Neural cell (in vitro differentiated cells): ENCODE measurements at regions not wholly inside any gene's neighbourhood (a gene's known extent, or its start where the extent isn't known, plus 50 kb on each side); places are given as distances from the start of the nearest gene placed in this dataset.

Source experiments
- H2AFZ ChIP-seq: fragments of 200-600, 300-800 bp; sonication (generic), shearing (Covaris generic); 2 replicates; pipeline ENCODE4 v1.6.0; 2014; ENCODE audit warnings: low read depth, mild to moderate bottlenecking, antibody characterized with exemption, low read length, moderate library complexity
- H3F3A ChIP-seq: fragments of 200-600 bp; shearing (Covaris generic); 2 replicates; pipeline ENCODE4 v1.6.1; 2016; ENCODE audit warnings: mild to moderate bottlenecking, moderate library complexity, mixed read lengths, antibody characterized with exemption, low read length; ENCODE audit not compliant: insufficient read depth, poor library complexity, severe bottlenecking
- H3K27ac ChIP-seq: fragments of 200-600, 300-800 bp; sonication (generic), shearing (Covaris generic); 2 replicates; pipeline ENCODE4 v1.5.1; 2014; ENCODE audit warnings: mild to moderate bottlenecking, low read length, moderate library complexity
- H3K27me3 ChIP-seq: fragments of 300-800, 200-600 bp; sonication (generic), shearing (Covaris generic); 2 replicates; pipeline ENCODE4 v1.6.0; 2014; ENCODE audit warnings: mild to moderate bottlenecking, low read depth, low read length, moderate library complexity; ENCODE audit not compliant: insufficient read depth
- H3K36me3 ChIP-seq: fragments of 300-800, 200-600 bp; sonication (generic), shearing (Covaris generic); 2 replicates; pipeline ENCODE4 v1.5.1; 2014; ENCODE audit warnings: mild to moderate bottlenecking, antibody characterized with exemption, low read length, moderate library complexity; ENCODE audit not compliant: insufficient read depth
- H3K4me2 ChIP-seq: fragments of 300-800, 200-600 bp; sonication (generic), shearing (Covaris generic); 2 replicates; pipeline ENCODE4 v1.6.0; 2014; ENCODE audit warnings: mild to moderate bottlenecking, low read length
- H3K4me3 ChIP-seq: fragments of 300-800, 200-600 bp; sonication (generic), shearing (Covaris generic); 2 replicates; pipeline ENCODE4 v1.5.1; 2014; ENCODE audit warnings: mild to moderate bottlenecking, low read length, moderate library complexity
- H3K79me2 ChIP-seq: fragments of 200-600 bp; shearing (Covaris generic); replicated peaks from 2 replicates; pipeline ENCODE4 v1.6.0; 2014; ENCODE audit warnings: mild to moderate bottlenecking, low read length, moderate library complexity; ENCODE audit not compliant: insufficient read depth
- H3K9ac ChIP-seq: fragments of 300-800, 200-600 bp; sonication (generic), shearing (Covaris generic); 2 replicates; pipeline ENCODE4 v1.6.1; 2016; ENCODE audit warnings: mild to moderate bottlenecking, low read length, mixed read lengths
- H3K9me2 ChIP-seq: fragments of 200-600 bp; shearing (Covaris generic); 2 replicates; pipeline ENCODE4 v1.6.1; 2016; ENCODE audit warnings: mild to moderate bottlenecking, low read length, mixed read lengths; ENCODE audit not compliant: insufficient read depth
- H3K9me3 ChIP-seq: fragments of 200-600, 300-800 bp; sonication (generic), shearing (Covaris generic); 2 replicates; pipeline ENCODE4 v1.6.1; 2016; ENCODE audit warnings: mild to moderate bottlenecking, mixed run types, low read length, moderate library complexity, mixed read lengths
- H4K20me1 ChIP-seq: fragments of 200-600 bp; shearing (Covaris generic); 2 replicates; pipeline ENCODE4 v1.6.1; 2016; ENCODE audit warnings: mild to moderate bottlenecking, mixed run types; ENCODE audit not compliant: insufficient read depth
- EP300 ChIP-seq: fragments of 450-650 bp; conservative IDR thresholded peaks from 2 replicates; pipeline ENCODE4 v1.6.1; 2014; ENCODE audit warnings: antibody characterized with exemption, mild to moderate bottlenecking, moderate library complexity; ENCODE audit not compliant: poor library complexity, severe bottlenecking
- EZH2 ChIP-seq: fragments of 200-600, 300-800 bp; shearing (Covaris generic), sonication (generic); IDR thresholded peaks from 2 replicates; pipeline ENCODE4 v1.6.1; 2014; ENCODE audit warnings: antibody characterized with exemption, low read length, borderline replicate concordance, mild to moderate bottlenecking; ENCODE audit not compliant: insufficient read depth, poor library complexity, severe bottlenecking
- MXI1 ChIP-seq: fragments of 450-650 bp; conservative IDR thresholded peaks from 2 replicates; pipeline ENCODE4 v1.6.1; 2014; ENCODE audit warnings: antibody characterized with exemption, mild to moderate bottlenecking; ENCODE audit not compliant: poor library complexity, severe bottlenecking
- POLR2AphosphoS5 ChIP-seq: IDR thresholded peaks from 2 replicates; pipeline ENCODE4 v1.6.1; 2012
- RAD21 ChIP-seq: fragments of 450-650 bp; conservative IDR thresholded peaks from 2 replicates; pipeline ENCODE4 v1.6.1; 2014; ENCODE audit warnings: antibody characterized with exemption, mild to moderate bottlenecking, moderate library complexity
- SMC3 ChIP-seq: fragments of 450-650 bp; conservative IDR thresholded peaks from 2 replicates; pipeline ENCODE4 v1.6.1; 2014; ENCODE audit warnings: antibody characterized with exemption, mild to moderate bottlenecking, moderate library complexity; ENCODE audit not compliant: poor library complexity
- TAF1 ChIP-seq: IDR thresholded peaks from 2 replicates; pipeline ENCODE4 v1.6.1; 2012; ENCODE audit warnings: low read depth
- TF ChIP-seq, protein P1 (sequence below): IDR thresholded peaks from 2 replicates; pipeline ENCODE4 v1.6.1; 2012; ENCODE audit warnings: borderline replicate concordance
- TF ChIP-seq, protein P2 (sequence below): fragments of 450-650 bp; IDR thresholded peaks from 2 replicates; pipeline ENCODE4 v1.5.1; 2014; ENCODE audit warnings: antibody characterized with exemption, mild to moderate bottlenecking, moderate library complexity; ENCODE audit not compliant: poor library complexity, severe bottlenecking

- Histone ChIP-seq H3K9me3 (no peaks in the 10 kb centered on the region), H3K27me3 (no peaks in the 10 kb centered on the region), H3F3A (no peaks in the 10 kb centered on the region), H3K9me2 (no peaks in the 10 kb centered on the region), H3K36me3 (no peaks in the 10 kb centered on the region), H3K79me2 (no peaks in the 10 kb centered on the region), H3K4me3 (no peak overlapping the region), H4K20me1 (no peaks in the 10 kb centered on the region), H3K27ac (no peak overlapping the region), H2AFZ (no peak overlapping the region), H3K9ac (no peak overlapping the region), H3K4me2 (no peak overlapping the region)
- TF ChIP-seq SMC3 (no peak), RAD21 (no peak), POLR2AphosphoS5 (no peak), TAF1 (no peak), MXI1 (no peak)
- TF ChIP-seq, protein P1, sequence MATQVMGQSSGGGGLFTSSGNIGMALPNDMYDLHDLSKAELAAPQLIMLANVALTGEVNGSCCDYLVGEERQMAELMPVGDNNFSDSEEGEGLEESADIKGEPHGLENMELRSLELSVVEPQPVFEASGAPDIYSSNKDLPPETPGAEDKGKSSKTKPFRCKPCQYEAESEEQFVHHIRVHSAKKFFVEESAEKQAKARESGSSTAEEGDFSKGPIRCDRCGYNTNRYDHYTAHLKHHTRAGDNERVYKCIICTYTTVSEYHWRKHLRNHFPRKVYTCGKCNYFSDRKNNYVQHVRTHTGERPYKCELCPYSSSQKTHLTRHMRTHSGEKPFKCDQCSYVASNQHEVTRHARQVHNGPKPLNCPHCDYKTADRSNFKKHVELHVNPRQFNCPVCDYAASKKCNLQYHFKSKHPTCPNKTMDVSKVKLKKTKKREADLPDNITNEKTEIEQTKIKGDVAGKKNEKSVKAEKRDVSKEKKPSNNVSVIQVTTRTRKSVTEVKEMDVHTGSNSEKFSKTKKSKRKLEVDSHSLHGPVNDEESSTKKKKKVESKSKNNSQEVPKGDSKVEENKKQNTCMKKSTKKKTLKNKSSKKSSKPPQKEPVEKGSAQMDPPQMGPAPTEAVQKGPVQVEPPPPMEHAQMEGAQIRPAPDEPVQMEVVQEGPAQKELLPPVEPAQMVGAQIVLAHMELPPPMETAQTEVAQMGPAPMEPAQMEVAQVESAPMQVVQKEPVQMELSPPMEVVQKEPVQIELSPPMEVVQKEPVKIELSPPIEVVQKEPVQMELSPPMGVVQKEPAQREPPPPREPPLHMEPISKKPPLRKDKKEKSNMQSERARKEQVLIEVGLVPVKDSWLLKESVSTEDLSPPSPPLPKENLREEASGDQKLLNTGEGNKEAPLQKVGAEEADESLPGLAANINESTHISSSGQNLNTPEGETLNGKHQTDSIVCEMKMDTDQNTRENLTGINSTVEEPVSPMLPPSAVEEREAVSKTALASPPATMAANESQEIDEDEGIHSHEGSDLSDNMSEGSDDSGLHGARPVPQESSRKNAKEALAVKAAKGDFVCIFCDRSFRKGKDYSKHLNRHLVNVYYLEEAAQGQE: no peak
Observed at GRCh38 chr12:91630083-91630482, 447.5 kb upstream of the DCN start.

DNA sequence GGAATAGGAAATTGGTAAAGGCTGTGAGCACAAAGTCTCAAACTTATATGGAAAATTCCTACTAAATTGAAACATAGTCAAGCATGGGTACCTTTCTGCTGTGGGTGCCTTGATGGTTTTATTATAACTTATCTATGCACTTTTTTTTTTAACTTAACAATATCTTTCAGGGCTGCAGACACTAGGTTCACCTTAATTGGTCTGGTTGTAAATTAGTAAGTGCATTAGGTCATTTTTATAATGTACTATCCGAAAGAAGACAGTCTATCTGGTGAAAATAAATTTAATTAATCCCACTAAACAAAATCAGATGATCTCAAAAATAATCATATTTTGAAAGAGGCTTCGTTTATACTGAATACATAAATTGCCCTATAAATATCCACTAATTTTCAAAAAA, 446.8 kb upstream of the DCN start:
- Histone ChIP-seq H3K36me3 (no peaks in the 10 kb centered on the region), H3K27ac (no peak overlapping the region), H3K4me3 (no peak overlapping the region), H3K9me3 (no peaks in the 10 kb centered on the region), H4K20me1 (no peaks in the 10 kb centered on the region), H3F3A (no peaks in the 10 kb centered on the region), H3K4me2 (no peak overlapping the region), H3K9ac (no peak overlapping the region), H2AFZ (no peak overlapping the region), H3K27me3 (no peaks in the 10 kb centered on the region), H3K9me2 (no peaks in the 10 kb centered on the region), H3K79me2 (no peaks in the 10 kb centered on the region)
- TF ChIP-seq, protein P2, sequence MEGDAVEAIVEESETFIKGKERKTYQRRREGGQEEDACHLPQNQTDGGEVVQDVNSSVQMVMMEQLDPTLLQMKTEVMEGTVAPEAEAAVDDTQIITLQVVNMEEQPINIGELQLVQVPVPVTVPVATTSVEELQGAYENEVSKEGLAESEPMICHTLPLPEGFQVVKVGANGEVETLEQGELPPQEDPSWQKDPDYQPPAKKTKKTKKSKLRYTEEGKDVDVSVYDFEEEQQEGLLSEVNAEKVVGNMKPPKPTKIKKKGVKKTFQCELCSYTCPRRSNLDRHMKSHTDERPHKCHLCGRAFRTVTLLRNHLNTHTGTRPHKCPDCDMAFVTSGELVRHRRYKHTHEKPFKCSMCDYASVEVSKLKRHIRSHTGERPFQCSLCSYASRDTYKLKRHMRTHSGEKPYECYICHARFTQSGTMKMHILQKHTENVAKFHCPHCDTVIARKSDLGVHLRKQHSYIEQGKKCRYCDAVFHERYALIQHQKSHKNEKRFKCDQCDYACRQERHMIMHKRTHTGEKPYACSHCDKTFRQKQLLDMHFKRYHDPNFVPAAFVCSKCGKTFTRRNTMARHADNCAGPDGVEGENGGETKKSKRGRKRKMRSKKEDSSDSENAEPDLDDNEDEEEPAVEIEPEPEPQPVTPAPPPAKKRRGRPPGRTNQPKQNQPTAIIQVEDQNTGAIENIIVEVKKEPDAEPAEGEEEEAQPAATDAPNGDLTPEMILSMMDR: no peak
- TF ChIP-seq RAD21 (no peak), TAF1 (no peak), EZH2 (no peak), MXI1 (no peak), EP300 (no peak), SMC3 (no peak), POLR2AphosphoS5 (no peak)
- TF ChIP-seq, protein P1: no peak
